HepG2 (cell line): ENCODE measurements at regions not wholly inside any gene's neighbourhood (a gene's known extent, or its start where the extent isn't known, plus 50 kb on each side); places are given as distances from the start of the nearest gene placed in this dataset.

Experiments used
- ATAC-seq: fragments of 200-7000 bp; cut with Tn5 transposase; 3 replicates; pipeline ENCODE4 v1.9.1; 2020; ENCODE audit warnings: mild to moderate bottlenecking, moderate library complexity
- BruUV-seq: library from RNA; stranded (reverse); fragments of 400-500 nt; replicated peaks from 2 replicates; lab custom pipeline; 2021; lab: Mats Ljungman, UMichigan
- CTCF ChIA-PET: fragments of 300-600 bp; formaldehyde crosslinking; extraction: SDS; loops from one replicate; lab custom pipeline; 2021; ENCODE audit warnings: low total read pairs, inconsistent platforms, low intra/inter-chr PET ratio; lab: Yijun Ruan, JAX
- POLR2A ChIA-PET: fragments of 350-600 bp; sonication (Branson Sonifier 250); formaldehyde crosslinking; loops from one replicate; lab custom pipeline; 2020; ENCODE audit warnings: antibody characterized with exemption, inconsistent platforms; lab: Yijun Ruan, JAX
- DNase-seq: peaks from one replicate; pipeline ENCODE4 v3.0.0-alpha.2; 2015; ENCODE audit warnings: low spot score
- FAIRE-seq: peaks from 3 replicates; lab custom pipeline; 2011; peaks lifted over from hg19 to GRCh38; lab: Jason Lieb, UNC
- H2AFZ ChIP-seq: one replicate; pipeline ENCODE4 v1.6.1; 2011; ENCODE audit warnings: low read length, inconsistent platforms
- H3K27ac ChIP-seq: fragments of 300-600 bp; 3 replicates; pipeline ENCODE4 v1.8.0; 2011; ENCODE audit warnings: mixed run types, mild to moderate bottlenecking, mixed read lengths, low read length, inconsistent platforms; ENCODE audit not compliant: insufficient read depth; ENCODE audit errors: extremely low read length
- H3K27me3 ChIP-seq, 2 experiments: fragments of 200-600 bp in 1 of 2; 2 replicates in 1 of 2; 3 replicates in 1 of 2; pipeline versions ENCODE4 v1.6.0 to v1.8.0; 2011; ENCODE audit warnings: low read length in 2 of 2, mild to moderate bottlenecking in 2 of 2, moderate library complexity in 2 of 2, inconsistent platforms in 1 of 2; ENCODE audit not compliant: insufficient read depth in 2 of 2, control insufficient read depth in 1 of 2
- H3K36me3 ChIP-seq, 2 experiments: fragments of 200-600 bp in 1 of 2; replicated peaks in 1 of 2; 2 replicates in 1 of 2; 3 replicates in 1 of 2; pipeline versions ENCODE4 v1.5.1 to v1.8.0; 2011; ENCODE audit warnings: low read length in 2 of 2, inconsistent platforms in 1 of 2; ENCODE audit not compliant: insufficient read depth in 2 of 2, control insufficient read depth in 1 of 2
- H3K4me1 ChIP-seq: 2 replicates; pipeline ENCODE4 v1.5.1; 2012; ENCODE audit warnings: low read length, inconsistent platforms; ENCODE audit not compliant: insufficient read depth
- H3K4me2 ChIP-seq: 2 replicates; pipeline ENCODE4 v1.6.0; 2011; ENCODE audit warnings: low read depth, low read length, inconsistent platforms
- H3K4me3 ChIP-seq, 3 experiments: fragments of 200-600 bp in 1 of 3; sonication (generic), shearing (Covaris generic) in 1 of 3; replicated peaks in 1 of 3; 2 replicates each; pipeline ENCODE4 v1.5.1; 2011 to 2016; ENCODE audit warnings: low read length in 3 of 3, inconsistent platforms in 2 of 3, low read depth in 2 of 3, mild to moderate bottlenecking in 2 of 3, control low read depth in 1 of 3, mixed read lengths in 1 of 3; ENCODE audit not compliant: insufficient read depth in 1 of 3
- H3K79me2 ChIP-seq: one replicate; pipeline ENCODE4 v1.6.1; 2011; ENCODE audit warnings: low read length, inconsistent platforms; ENCODE audit not compliant: insufficient read depth
- H3K9ac ChIP-seq: 2 replicates; pipeline ENCODE4 v1.6.0; 2011; ENCODE audit warnings: mild to moderate bottlenecking, low read depth, low read length, inconsistent platforms; ENCODE audit not compliant: insufficient read depth
- H3K9me3 ChIP-seq: 2 replicates; pipeline ENCODE4 v1.5.1; 2012; ENCODE audit warnings: mild to moderate bottlenecking, low read length
- H4K20me1 ChIP-seq: 2 replicates; pipeline ENCODE4 v1.6.0; 2011; ENCODE audit warnings: inconsistent platforms, mild to moderate bottlenecking, low read length, moderate library complexity; ENCODE audit not compliant: insufficient read depth
- CENPT ChIP-seq: sonication (generic); formaldehyde crosslinking; IDR thresholded peaks from 2 replicates; pipeline ENCODE4 v1.8.0; 2022; ENCODE audit warnings: low read depth, mild to moderate bottlenecking, moderate library complexity, missing genetic modification reagents
- FOSL2 ChIP-seq: sonication (generic); formaldehyde crosslinking; IDR thresholded peaks from 2 replicates; pipeline ENCODE4 v1.4.0; 2020; ENCODE audit warnings: missing genetic modification reagents
- GABPB1 ChIP-seq: IDR thresholded peaks from 2 replicates; pipeline ENCODE4 v1.6.1; 2016; ENCODE audit warnings: mild to moderate bottlenecking, missing genetic modification reagents, moderate library complexity, missing compliant biosample characterization
- NFIC ChIP-seq: IDR thresholded peaks from 2 replicates; pipeline ENCODE4 v1.6.1; 2012; ENCODE audit warnings: mild to moderate bottlenecking, low read length, inconsistent platforms
- PTBP1 ChIP-seq: fragments of 200-400 bp; formaldehyde crosslinking; IDR thresholded peaks from 2 replicates; pipeline ENCODE4 v1.6.1; 2018; ENCODE audit warnings: low read length, low read depth; ENCODE audit not compliant: poor library complexity, severe bottlenecking
- ZKSCAN1 ChIP-seq: fragments of 150-350 bp; IDR thresholded peaks from 2 replicates; pipeline ENCODE4 v1.6.1; 2014; ENCODE audit warnings: low read length
- ZNF101 ChIP-seq: sonication (generic); formaldehyde crosslinking; IDR thresholded peaks from 2 replicates; pipeline ENCODE4 v1.4.0; 2020; ENCODE audit warnings: mild to moderate bottlenecking, low read depth, missing genetic modification reagents, borderline replicate concordance
- ZNF3 ChIP-seq: IDR thresholded peaks from 2 replicates; pipeline ENCODE4 v1.7.0; 2017; ENCODE audit warnings: inconsistent platforms
- ZNF354B ChIP-seq: sonication (generic); formaldehyde crosslinking; IDR thresholded peaks from 2 replicates; pipeline ENCODE4 v1.8.0; 2022; ENCODE audit warnings: mild to moderate bottlenecking, missing genetic modification reagents
- ZNF549 ChIP-seq: sonication (generic); formaldehyde crosslinking; IDR thresholded peaks from 2 replicates; pipeline ENCODE4 v1.5.0; 2020; ENCODE audit warnings: missing genetic modification reagents
- ZNF557 ChIP-seq: sonication (generic); formaldehyde crosslinking; IDR thresholded peaks from 2 replicates; pipeline ENCODE4 v1.4.0; 2020; ENCODE audit warnings: missing genetic modification reagents
- ZNF7 ChIP-seq: IDR thresholded peaks from 2 replicates; pipeline ENCODE4 v1.6.1; 2016; ENCODE audit warnings: missing biosample characterization, missing genetic modification reagents
- ZNF781 ChIP-seq: sonication (generic); formaldehyde crosslinking; IDR thresholded peaks from 2 replicates; pipeline ENCODE4 v1.5.1; 2020; ENCODE audit warnings: borderline replicate concordance, mild to moderate bottlenecking, missing genetic modification reagents; ENCODE audit errors: not compliant biosample characterization
- WGBS: methylation state at CpG from one replicate; pipeline ENCODE4 v1.1.6; 2017; ENCODE audit warnings: low lambda C conversion rate; 5-methylcytosine and 5-hydroxymethylcytosine counted together
- in situ Hi-C: cut with HindIII; loops from 2 replicates; pipeline ENCODE4 v1.10.0; 2017; ENCODE audit warnings: low pct_unique_long_range_greater_than_20kb; ENCODE audit not compliant: extremely low pct_ligation_motif_present
- intact Hi-C: fragments of 100-400 bp; cut with micrococcal nuclease; formaldehyde crosslinking; loops from one replicate; pipeline ENCODE4 v1.10.0; 2022; ENCODE audit not compliant: unreplicated experiment
- TF ChIP-seq, protein P1 (sequence below): IDR thresholded peaks from 2 replicates; pipeline ENCODE4 v1.6.1; 2012; ENCODE audit warnings: inconsistent platforms

DNA sequence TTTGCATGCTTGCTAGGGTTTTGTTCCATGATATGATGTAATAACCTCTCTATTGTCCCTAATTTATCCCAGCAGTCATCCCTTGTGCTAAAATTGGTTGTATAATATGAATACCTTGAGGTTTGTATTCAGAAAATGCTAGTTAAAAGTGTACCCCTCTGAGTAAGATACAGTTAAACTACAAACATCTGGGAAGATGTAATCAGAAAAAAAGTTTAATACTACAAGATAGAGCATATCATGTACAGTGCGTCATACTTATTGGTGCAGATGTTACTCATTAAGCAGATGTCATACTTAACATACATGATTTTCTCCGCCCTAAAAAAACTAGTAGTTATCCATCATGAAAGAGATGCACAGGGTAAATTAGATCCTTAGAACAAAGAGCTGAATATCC, 336.1 kb upstream of the KCND2 start:
- BruUV-seq = no TSS peak
- Histone ChIP-seq H3K9me3 (no peaks in the 10 kb centered on the region), H3K4me2 (no peak overlapping the region), H3K4me1 (no peaks in the 10 kb centered on the region), H3K4me3 (no peak overlapping the region), H3K27me3 (no peaks in the 10 kb centered on the region), H3K27ac (no peak overlapping the region), H3K9ac (no peak overlapping the region), H2AFZ (no peak overlapping the region), H3K79me2 (no peaks in the 10 kb centered on the region), H4K20me1 (no peaks in the 10 kb centered on the region), H3K36me3 (no peaks in the 10 kb centered on the region)
- ATAC-seq = no peak
- intact Hi-C loops = loop anchor here (5.0 kb wide), 1 partner anchor 790 kb away; no protein-coding TSS in a partner anchor
- no peak for DNase-seq
- in situ Hi-C loops = loop anchor here (5.0 to 10.0 kb wide), 2 partner anchors 335 to 618 kb away; partner anchors contain the start of gene KCND2
- CTCF ChIA-PET = no interaction called here
- FAIRE-seq = no peak
- 0% methylated on average over 2 of the region's 2 CpGs for WGBS
- POLR2A ChIA-PET = no interaction called here
- TF ChIP-seq ZNF549 (CRISPR knock-in tag) (no peak), ZNF354B (CRISPR knock-in tag) (no peak), ZNF3 (CRISPR knock-in tag) (no peak), NFIC (no peak), ZNF7 (CRISPR knock-in tag) (no peak), PTBP1 (no peak), CENPT (CRISPR knock-in tag) (no peak), GABPB1 (CRISPR knock-in tag) (no peak), ZNF557 (CRISPR knock-in tag) (no peak), FOSL2 (CRISPR knock-in tag) (no peak), ZKSCAN1 (no peak), ZNF101 (no peak), ZNF781 (CRISPR knock-in tag) (no peak)
- TF ChIP-seq, protein P1, sequence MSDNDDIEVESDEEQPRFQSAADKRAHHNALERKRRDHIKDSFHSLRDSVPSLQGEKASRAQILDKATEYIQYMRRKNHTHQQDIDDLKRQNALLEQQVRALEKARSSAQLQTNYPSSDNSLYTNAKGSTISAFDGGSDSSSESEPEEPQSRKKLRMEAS = no peak
